Astrocyte (in vitro differentiated cells and primary cell): ENCODE measurements at regions not wholly inside any gene's neighbourhood (a gene's known extent, or its start where the extent isn't known, plus 50 kb on each side); places are given as distances from the start of the nearest gene placed in this dataset.

ENCODE experiments used
- DNase-seq: peaks from one replicate; pipeline ENCODE4 v3.0.0-alpha.2; 2010; ENCODE audit warnings: low read depth
- FAIRE-seq: peaks from 2 replicates; lab custom pipeline; 2011; peaks lifted over from hg19 to GRCh38; lab: Jason Lieb, UNC
- H2AFZ ChIP-seq: 2 replicates; pipeline ENCODE4 v1.6.0; 2012; ENCODE audit warnings: low read depth, low read length, inconsistent platforms
- H3K27ac ChIP-seq: 2 replicates; pipeline ENCODE4 v1.5.1; 2011; ENCODE audit warnings: low read depth, low read length, inconsistent platforms
- H3K27me3 ChIP-seq: 2 replicates; pipeline ENCODE4 v1.6.0; 2011; ENCODE audit warnings: low read length, inconsistent platforms; ENCODE audit not compliant: insufficient read depth
- H3K36me3 ChIP-seq: 2 replicates; pipeline ENCODE4 v1.5.1; 2011; ENCODE audit warnings: low read length, inconsistent platforms; ENCODE audit not compliant: insufficient read depth
- H3K4me1 ChIP-seq: 2 replicates; pipeline ENCODE4 v1.5.1; 2011; ENCODE audit warnings: low read length, inconsistent platforms; ENCODE audit not compliant: insufficient read depth
- H3K4me2 ChIP-seq: 2 replicates; pipeline ENCODE4 v1.6.0; 2012; ENCODE audit warnings: low read length, inconsistent platforms
- H3K4me3 ChIP-seq: 2 replicates; pipeline ENCODE4 v1.5.1; 2011; ENCODE audit warnings: low read depth, mild to moderate bottlenecking, low read length, inconsistent platforms; ENCODE audit not compliant: insufficient read depth
- H3K79me2 ChIP-seq: 2 replicates; pipeline ENCODE4 v1.6.0; 2012; ENCODE audit warnings: mild to moderate bottlenecking, low read length, inconsistent platforms; ENCODE audit not compliant: insufficient read depth
- H3K9ac ChIP-seq: 2 replicates; pipeline ENCODE4 v1.6.0; 2012; ENCODE audit warnings: mild to moderate bottlenecking, low read length, inconsistent platforms
- H3K9me3 ChIP-seq: 2 replicates; pipeline ENCODE4 v1.5.1; 2012; ENCODE audit warnings: low read depth, mild to moderate bottlenecking, low read length, inconsistent platforms; ENCODE audit not compliant: insufficient read depth
- H4K20me1 ChIP-seq: 2 replicates; pipeline ENCODE4 v1.6.0; 2012; ENCODE audit warnings: low read length, inconsistent platforms; ENCODE audit not compliant: insufficient read depth
- H3K27ac Mint-ChIP-seq: one replicate; pipeline ENCODE4 v1.8.0; 2021; ENCODE audit warnings: mild to moderate bottlenecking, mixed read lengths; ENCODE audit not compliant: unreplicated experiment
- H3K27me3 Mint-ChIP-seq: one replicate; pipeline ENCODE4 v1.8.0; 2021; ENCODE audit warnings: low read depth, mixed read lengths; ENCODE audit not compliant: unreplicated experiment
- H3K36me3 Mint-ChIP-seq: one replicate; pipeline ENCODE4 v1.8.0; 2021; ENCODE audit warnings: low read depth, mixed read lengths; ENCODE audit not compliant: unreplicated experiment
- H3K4me1 Mint-ChIP-seq: one replicate; pipeline ENCODE4 v1.8.0; 2021; ENCODE audit warnings: low read depth, mixed read lengths; ENCODE audit not compliant: unreplicated experiment
- H3K4me3 Mint-ChIP-seq: one replicate; pipeline ENCODE4 v1.8.0; 2021; ENCODE audit warnings: mild to moderate bottlenecking, moderate library complexity, mixed read lengths; ENCODE audit not compliant: unreplicated experiment
- H3K9me3 Mint-ChIP-seq: one replicate; pipeline ENCODE4 v1.8.0; 2021; ENCODE audit warnings: mild to moderate bottlenecking, mixed read lengths; ENCODE audit not compliant: unreplicated experiment
- EZH2 ChIP-seq: IDR thresholded peaks from 2 replicates; pipeline ENCODE4 v1.6.1; 2012; ENCODE audit warnings: mild to moderate bottlenecking, low read length, inconsistent platforms; ENCODE audit not compliant: insufficient read depth
- TF ChIP-seq, protein P1 (sequence below): IDR thresholded peaks from 2 replicates; pipeline ENCODE4 v1.5.1; 2011; ENCODE audit warnings: low read depth, mild to moderate bottlenecking, inconsistent platforms, low read length, moderate library complexity; ENCODE audit not compliant: insufficient read depth

DNA sequence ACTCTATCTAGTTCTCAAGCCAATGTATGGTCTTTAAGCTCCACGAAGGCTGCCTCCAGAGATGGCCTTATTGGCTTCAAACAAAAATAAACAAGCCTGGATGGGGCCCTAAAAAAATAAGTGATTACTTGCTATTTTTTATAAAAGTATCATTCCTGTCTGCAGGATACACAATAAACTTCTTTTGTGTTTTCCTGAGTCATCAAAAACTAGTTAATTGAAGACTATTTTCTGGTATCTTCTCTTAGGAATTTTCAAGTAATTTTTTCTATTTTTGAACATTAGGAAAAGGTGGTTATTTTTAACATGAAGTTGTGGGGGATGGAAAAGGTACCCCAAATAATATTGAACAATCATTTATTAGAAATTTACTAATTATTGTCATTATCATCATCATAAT is 213.1 kb upstream of the DYNLRB2 start:
- no peak for DNase-seq
- H3K79me2 ChIP-seq = no peaks in the 10 kb centered on the region
- H3K4me1 ChIP-seq = no peaks in the 10 kb centered on the region
- H3K27ac ChIP-seq = no peak overlapping the region
- FAIRE-seq = no peak
- TF ChIP-seq, protein P1, sequence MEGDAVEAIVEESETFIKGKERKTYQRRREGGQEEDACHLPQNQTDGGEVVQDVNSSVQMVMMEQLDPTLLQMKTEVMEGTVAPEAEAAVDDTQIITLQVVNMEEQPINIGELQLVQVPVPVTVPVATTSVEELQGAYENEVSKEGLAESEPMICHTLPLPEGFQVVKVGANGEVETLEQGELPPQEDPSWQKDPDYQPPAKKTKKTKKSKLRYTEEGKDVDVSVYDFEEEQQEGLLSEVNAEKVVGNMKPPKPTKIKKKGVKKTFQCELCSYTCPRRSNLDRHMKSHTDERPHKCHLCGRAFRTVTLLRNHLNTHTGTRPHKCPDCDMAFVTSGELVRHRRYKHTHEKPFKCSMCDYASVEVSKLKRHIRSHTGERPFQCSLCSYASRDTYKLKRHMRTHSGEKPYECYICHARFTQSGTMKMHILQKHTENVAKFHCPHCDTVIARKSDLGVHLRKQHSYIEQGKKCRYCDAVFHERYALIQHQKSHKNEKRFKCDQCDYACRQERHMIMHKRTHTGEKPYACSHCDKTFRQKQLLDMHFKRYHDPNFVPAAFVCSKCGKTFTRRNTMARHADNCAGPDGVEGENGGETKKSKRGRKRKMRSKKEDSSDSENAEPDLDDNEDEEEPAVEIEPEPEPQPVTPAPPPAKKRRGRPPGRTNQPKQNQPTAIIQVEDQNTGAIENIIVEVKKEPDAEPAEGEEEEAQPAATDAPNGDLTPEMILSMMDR = no peak
- TF ChIP-seq EZH2 = no peak
- no peak overlapping the region for H3K4me2 ChIP-seq
- Mint-ChIP-seq H3K9me3 (no peaks in the 10 kb centered on the region), H3K4me3 (no peak overlapping the region), H3K27ac (no peak overlapping the region), H3K4me1 (no peaks in the 10 kb centered on the region), H3K36me3 (no peaks in the 10 kb centered on the region), H3K27me3 (peaks cover 20% of the 10 kb centered on the region)
- no peaks in the 10 kb centered on the region for H4K20me1 ChIP-seq
- no peak overlapping the region for H3K4me3 ChIP-seq
- no peaks in the 10 kb centered on the region for H3K36me3 ChIP-seq
- H3K9me3 ChIP-seq = no peaks in the 10 kb centered on the region
- no peak overlapping the region for H2AFZ ChIP-seq
- peaks cover 6% of the 10 kb centered on the region for H3K27me3 ChIP-seq
- no peak overlapping the region for H3K9ac ChIP-seq

DNA sequence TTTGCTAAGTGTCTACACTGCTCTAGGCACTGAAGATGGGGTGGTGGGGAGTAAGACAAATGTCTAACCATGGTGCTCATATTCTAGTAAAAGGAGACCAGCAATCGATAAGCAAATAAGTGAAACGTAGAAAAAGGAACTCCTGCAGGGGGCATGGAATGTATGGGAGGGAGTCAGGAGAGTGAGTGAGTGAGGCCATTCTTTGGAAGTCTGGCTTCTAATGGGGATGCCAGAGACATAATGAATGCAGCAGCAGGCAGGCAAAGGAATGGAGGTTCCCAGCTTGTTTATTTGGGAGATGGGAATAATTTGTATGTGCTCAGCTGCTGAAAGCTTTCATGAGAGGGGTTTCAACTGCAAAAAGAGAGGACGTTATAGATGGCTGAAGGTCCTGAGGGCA is 216.4 kb upstream of the DYNLRB2 start:
- no peaks in the 10 kb centered on the region for H3K4me1 Mint-ChIP-seq
- H3K4me3 Mint-ChIP-seq = peak overlapping the region; percentile 41
- no peak for FAIRE-seq
- H3K4me2 ChIP-seq = no peak overlapping the region
- no peak overlapping the region for H3K9ac ChIP-seq
- DNase-seq = no peak
- no peaks in the 10 kb centered on the region for H4K20me1 ChIP-seq
- H2AFZ ChIP-seq = no peak overlapping the region
- H3K9me3 ChIP-seq = no peaks in the 10 kb centered on the region
- peaks cover 4% of the 10 kb centered on the region for H3K27me3 ChIP-seq
- H3K36me3 ChIP-seq = no peaks in the 10 kb centered on the region
- no peak overlapping the region for H3K27ac Mint-ChIP-seq
- no peak overlapping the region for H3K4me3 ChIP-seq
- no peaks in the 10 kb centered on the region for H3K9me3 Mint-ChIP-seq
- H3K27ac ChIP-seq = no peak overlapping the region
- no peaks in the 10 kb centered on the region for H3K4me1 ChIP-seq
- H3K79me2 ChIP-seq = no peaks in the 10 kb centered on the region
- no peak for TF ChIP-seq EZH2
- TF ChIP-seq, protein P1 = no peak
- H3K36me3 Mint-ChIP-seq = no peaks in the 10 kb centered on the region
- H3K27me3 Mint-ChIP-seq = peaks cover 10% of the 10 kb centered on the region

DNA sequence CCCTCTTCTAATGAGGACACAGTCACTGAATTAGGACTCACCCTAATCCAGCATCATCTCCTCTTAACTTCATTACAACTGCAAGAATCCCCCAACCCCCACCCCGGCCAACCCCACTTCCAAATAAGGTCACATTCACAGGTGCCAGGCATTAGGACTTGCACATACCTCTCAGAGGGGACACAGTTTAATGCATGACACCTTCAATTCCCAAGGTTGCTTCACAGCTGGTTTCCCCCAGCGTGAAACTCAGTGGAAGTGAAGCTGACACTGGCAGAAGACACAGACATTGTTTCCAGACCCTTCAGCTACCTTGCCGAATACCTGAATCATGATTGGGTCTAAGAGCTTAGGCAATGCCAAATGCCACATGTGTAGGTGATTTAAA is 217.0 kb upstream of the DYNLRB2 start:
- TF ChIP-seq, protein P1 = no peak
- Mint-ChIP-seq H3K9me3 (no peaks in the 10 kb centered on the region), H3K4me1 (no peaks in the 10 kb centered on the region), H3K27ac (no peak overlapping the region), H3K27me3 (peaks cover 10% of the 10 kb centered on the region), H3K36me3 (no peaks in the 10 kb centered on the region), H3K4me3 (no peak overlapping the region)
- H2AFZ ChIP-seq = no peak overlapping the region
- H3K27me3 ChIP-seq = peaks cover 4% of the 10 kb centered on the region
- H3K27ac ChIP-seq = no peak overlapping the region
- H3K9ac ChIP-seq = no peak overlapping the region
- no peak overlapping the region for H3K4me3 ChIP-seq
- H3K4me1 ChIP-seq = no peaks in the 10 kb centered on the region
- H3K36me3 ChIP-seq = no peaks in the 10 kb centered on the region
- no peaks in the 10 kb centered on the region for H3K9me3 ChIP-seq
- no peaks in the 10 kb centered on the region for H3K79me2 ChIP-seq
- FAIRE-seq = no peak
- DNase-seq = no peak
- no peaks in the 10 kb centered on the region for H4K20me1 ChIP-seq
- no peak overlapping the region for H3K4me2 ChIP-seq
